Chondrocyte (in vitro differentiated cells): ENCODE measurements at regions not wholly inside any gene's neighbourhood (a gene's known extent, or its start where the extent isn't known, plus 50 kb on each side); places are given as distances from the start of the nearest gene placed in this dataset.
"Not testable (repeated sequence)": the region's sequence is repeated elsewhere in the genome, so short reads cannot be mapped to it uniquely, and the experiment has no call there.

Source experiments
- DNase-seq: peaks from one replicate; pipeline ENCODE4 v3.0.0; 2021; ENCODE audit warnings: mixed read lengths, low spot score
- H3K27ac Mint-ChIP-seq: one replicate; pipeline ENCODE4 v1.8.0; 2021; ENCODE audit warnings: mild to moderate bottlenecking, moderate library complexity, mixed read lengths; ENCODE audit not compliant: unreplicated experiment
- H3K27me3 Mint-ChIP-seq: 2 replicates; pipeline ENCODE4 v1.8.0; 2021; ENCODE audit warnings: low read depth, mixed read lengths
- H3K36me3 Mint-ChIP-seq: 2 replicates; pipeline ENCODE4 v1.8.0; 2021; ENCODE audit warnings: low read depth, mixed read lengths
- H3K4me1 Mint-ChIP-seq: 2 replicates; pipeline ENCODE4 v1.8.0; 2021; ENCODE audit warnings: low read depth, mild to moderate bottlenecking, mixed read lengths
- H3K4me3 Mint-ChIP-seq: one replicate; pipeline ENCODE4 v1.8.0; 2021; ENCODE audit warnings: mild to moderate bottlenecking, moderate library complexity, mixed read lengths; ENCODE audit not compliant: unreplicated experiment
- H3K9me3 Mint-ChIP-seq: 2 replicates; pipeline ENCODE4 v1.8.0; 2021; ENCODE audit warnings: low read depth, mixed read lengths
- CTCF ChIP-seq: fragments of 200-600 bp; sonication (generic); IDR thresholded peaks from 2 replicates; pipeline ENCODE4 v1.5.0; 2021; ENCODE audit warnings: antibody characterized with exemption, mild to moderate bottlenecking, moderate library complexity

DNA sequence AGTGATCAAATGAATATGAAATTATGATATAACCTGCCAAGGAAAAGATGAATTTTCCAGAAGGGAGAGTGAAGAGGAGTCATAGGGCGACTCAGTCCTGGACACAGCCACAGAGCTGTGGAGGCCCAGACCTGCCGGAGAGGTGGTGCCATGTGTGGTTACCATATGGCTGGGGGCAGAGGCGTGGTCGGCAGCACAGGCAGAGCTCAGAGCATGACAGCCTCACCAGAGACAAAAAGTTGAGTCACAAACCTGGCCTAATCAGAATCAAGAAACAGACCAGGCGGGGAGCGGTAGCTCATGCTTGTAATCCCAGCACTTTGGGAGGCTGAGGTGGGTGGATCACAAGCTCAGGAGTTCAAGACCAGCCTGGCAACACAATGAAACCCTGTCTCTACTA is 57.8 kb upstream of the KIF2A start:
- H3K27ac Mint-ChIP-seq, H3K27me3 Mint-ChIP-seq, H3K36me3 Mint-ChIP-seq, H3K4me3 Mint-ChIP-seq, DNase-seq, H3K4me1 Mint-ChIP-seq, H3K9me3 Mint-ChIP-seq: not testable (repeated sequence)

- H3K4me1 Mint-ChIP-seq, H3K36me3 Mint-ChIP-seq, H3K27ac Mint-ChIP-seq, H3K4me3 Mint-ChIP-seq, H3K27me3 Mint-ChIP-seq, H3K9me3 Mint-ChIP-seq, DNase-seq: not testable (repeated sequence)
Measured at GRCh38 chr5:62250085-62250484, 55.9 kb upstream of the KIF2A start.

DNA sequence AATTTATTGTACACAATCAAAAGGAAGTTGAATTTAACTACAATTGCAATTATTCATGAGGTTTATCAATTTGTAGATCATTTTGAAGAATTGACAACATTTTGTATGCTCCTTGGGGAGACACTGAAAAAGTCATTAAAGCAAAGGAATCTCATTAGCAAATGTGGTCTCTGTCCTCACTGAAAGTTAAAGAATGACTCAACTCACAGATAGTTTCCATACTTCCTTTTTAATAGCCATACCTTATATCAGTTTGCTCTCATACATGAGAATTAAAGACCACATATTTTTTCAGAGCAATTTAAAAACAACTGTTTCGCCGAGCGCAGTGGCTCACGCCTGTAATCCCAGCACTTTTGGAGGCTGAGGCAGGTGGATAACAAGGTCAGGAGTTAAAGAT is 55.1 kb upstream of the KIF2A start:
- H3K36me3 Mint-ChIP-seq, H3K9me3 Mint-ChIP-seq, H3K27me3 Mint-ChIP-seq, H3K27ac Mint-ChIP-seq, H3K4me3 Mint-ChIP-seq, H3K4me1 Mint-ChIP-seq, DNase-seq: not testable (repeated sequence)

- not testable (repeated sequence) for H3K4me3 Mint-ChIP-seq, H3K36me3 Mint-ChIP-seq, DNase-seq, H3K27ac Mint-ChIP-seq, H3K9me3 Mint-ChIP-seq, H3K4me1 Mint-ChIP-seq, H3K27me3 Mint-ChIP-seq
Measured at GRCh38 chr5:62252519-62252918, 53.5 kb upstream of the KIF2A start.

DNA sequence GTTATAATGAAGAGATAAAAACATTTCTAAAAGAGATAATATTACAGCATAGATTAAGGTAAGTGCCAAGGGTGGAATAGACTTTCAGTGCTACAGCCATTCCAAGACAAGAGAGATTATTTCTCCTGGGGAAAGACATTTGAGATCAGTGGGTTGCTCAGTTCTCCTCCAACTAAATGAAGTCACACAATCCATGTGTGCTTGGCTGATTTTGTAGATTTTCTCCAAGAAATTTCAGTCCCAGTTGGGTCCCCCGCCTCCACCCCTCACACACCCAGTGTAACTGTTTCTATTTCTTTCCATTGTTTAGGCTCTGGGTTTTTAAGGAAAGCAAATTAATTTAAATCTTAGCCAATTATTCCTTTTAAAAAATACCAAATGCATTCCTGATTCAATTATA is 50.5 kb upstream of the KIF2A start:
- not testable (repeated sequence) for H3K27me3 Mint-ChIP-seq, H3K4me1 Mint-ChIP-seq, H3K27ac Mint-ChIP-seq, DNase-seq, H3K36me3 Mint-ChIP-seq, H3K4me3 Mint-ChIP-seq, H3K9me3 Mint-ChIP-seq

GRCh38 chr5:62256161-62257019 is 49.6 kb upstream of the KIF2A start:
- no peak overlapping the region for H3K4me3 Mint-ChIP-seq
- H3K36me3 Mint-ChIP-seq = no peaks in the 10 kb centered on the region
- DNase-seq = no peak
- peaks cover 2% of the 10 kb centered on the region for H3K27me3 Mint-ChIP-seq
- H3K9me3 Mint-ChIP-seq = no peaks in the 10 kb centered on the region
- peaks cover 5% of the 10 kb centered on the region for H3K4me1 Mint-ChIP-seq
- no peak for TF ChIP-seq CTCF
- H3K27ac Mint-ChIP-seq = no peak overlapping the region
